AG09309 (cell line): ENCODE measurements at regions not wholly inside any gene's neighbourhood (a gene's known extent, or its start where the extent isn't known, plus 50 kb on each side); places are given as distances from the start of the nearest gene placed in this dataset.
"Not testable (repeated sequence)": the region's sequence is repeated elsewhere in the genome, so short reads cannot be mapped to it uniquely, and the experiment has no call there.

Experiments used
- DNase-seq: peaks from one replicate; pipeline ENCODE4 v3.0.0-alpha.2; 2010; ENCODE audit warnings: low read depth
- H3K4me3 ChIP-seq: 2 replicates; pipeline ENCODE4 v1.5.1; 2011; ENCODE audit warnings: mild to moderate bottlenecking, low read depth, low read length, moderate library complexity; ENCODE audit not compliant: control insufficient read depth
- TF ChIP-seq, protein P1 (sequence below): IDR thresholded peaks from 2 replicates; pipeline ENCODE4 v1.5.1; 2011; ENCODE audit warnings: mild to moderate bottlenecking, low read depth, low read length, inconsistent platforms; ENCODE audit not compliant: insufficient read depth, control insufficient read depth; ENCODE audit errors: missing control alignments

DNA sequence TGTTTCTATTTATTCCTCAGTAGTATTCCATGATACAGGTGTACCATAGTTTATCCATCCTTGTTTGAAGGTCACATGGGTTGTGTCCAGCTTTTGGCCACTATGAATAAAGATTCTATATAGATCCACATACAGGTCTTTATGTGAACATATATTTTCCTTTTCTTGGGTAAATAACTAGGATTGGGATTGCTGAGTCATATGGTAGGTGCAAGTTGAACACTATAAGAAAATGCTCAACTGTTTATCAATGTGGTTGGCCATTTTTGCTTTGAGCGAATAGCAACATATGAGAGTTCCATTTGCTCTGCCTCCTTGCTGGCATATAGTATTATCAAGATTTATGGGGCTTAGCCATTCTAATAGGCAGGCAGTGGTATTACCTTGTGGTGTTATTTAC is 170.2 kb upstream of the KCNJ15 start:
- no peak overlapping the region for H3K4me3 ChIP-seq
- TF ChIP-seq, protein P1, sequence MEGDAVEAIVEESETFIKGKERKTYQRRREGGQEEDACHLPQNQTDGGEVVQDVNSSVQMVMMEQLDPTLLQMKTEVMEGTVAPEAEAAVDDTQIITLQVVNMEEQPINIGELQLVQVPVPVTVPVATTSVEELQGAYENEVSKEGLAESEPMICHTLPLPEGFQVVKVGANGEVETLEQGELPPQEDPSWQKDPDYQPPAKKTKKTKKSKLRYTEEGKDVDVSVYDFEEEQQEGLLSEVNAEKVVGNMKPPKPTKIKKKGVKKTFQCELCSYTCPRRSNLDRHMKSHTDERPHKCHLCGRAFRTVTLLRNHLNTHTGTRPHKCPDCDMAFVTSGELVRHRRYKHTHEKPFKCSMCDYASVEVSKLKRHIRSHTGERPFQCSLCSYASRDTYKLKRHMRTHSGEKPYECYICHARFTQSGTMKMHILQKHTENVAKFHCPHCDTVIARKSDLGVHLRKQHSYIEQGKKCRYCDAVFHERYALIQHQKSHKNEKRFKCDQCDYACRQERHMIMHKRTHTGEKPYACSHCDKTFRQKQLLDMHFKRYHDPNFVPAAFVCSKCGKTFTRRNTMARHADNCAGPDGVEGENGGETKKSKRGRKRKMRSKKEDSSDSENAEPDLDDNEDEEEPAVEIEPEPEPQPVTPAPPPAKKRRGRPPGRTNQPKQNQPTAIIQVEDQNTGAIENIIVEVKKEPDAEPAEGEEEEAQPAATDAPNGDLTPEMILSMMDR: no peak

DNA sequence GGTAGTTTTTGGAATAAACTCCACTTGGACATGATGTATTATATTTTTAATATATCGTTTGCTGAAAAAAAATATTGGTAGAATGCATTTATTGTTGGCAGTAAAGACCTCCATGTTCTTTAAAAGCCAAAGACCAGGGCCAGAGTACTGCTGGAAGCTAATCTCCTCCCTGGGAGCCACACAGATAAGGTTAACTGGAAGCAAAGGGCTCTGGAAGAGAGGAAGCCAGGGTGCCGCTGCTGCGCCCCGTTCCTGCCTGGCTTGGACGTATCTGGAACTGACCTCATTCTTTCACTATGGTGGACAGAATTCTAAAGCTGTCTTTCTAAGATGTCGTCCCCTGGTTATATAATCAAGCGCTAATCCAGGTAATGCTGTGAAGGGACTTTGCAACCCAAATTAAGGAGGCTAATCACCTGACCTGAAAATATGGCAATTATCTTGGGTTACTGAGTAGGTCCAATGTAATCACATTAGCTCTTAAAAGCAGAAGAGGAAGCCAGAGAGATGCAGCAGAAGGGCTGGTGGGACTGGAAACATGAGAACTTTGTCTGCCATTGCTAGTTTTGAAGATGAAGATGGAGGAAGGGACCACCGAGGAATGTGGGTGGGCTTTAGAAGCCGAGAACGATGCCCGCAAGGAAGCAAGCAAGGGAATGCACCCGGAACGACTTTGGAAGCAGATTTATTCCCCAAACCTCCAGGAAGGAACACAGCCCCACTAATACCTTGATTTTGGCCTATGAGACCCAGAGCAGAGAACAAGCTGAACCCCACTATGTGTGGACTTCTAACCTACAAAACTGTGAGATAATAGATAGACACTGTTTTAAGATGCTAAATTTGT is 167.7 kb upstream of the KCNJ15 start:
- no peak for DNase-seq
- TF ChIP-seq, protein P1: no peak
- no peak overlapping the region for H3K4me3 ChIP-seq

More for the DNA sequence above, 170.2 kb upstream of the KCNJ15 start:
- DNase-seq: no peak

- H3K4me3 ChIP-seq: no peak overlapping the region
- TF ChIP-seq, protein P1: no peak
- DNase-seq: no peak
Observed at GRCh38 chr21:38089763-38090046, 167.1 kb upstream of the KCNJ15 start.

GRCh38 chr21:38091061-38091460 is 165.7 kb upstream of the KCNJ15 start:
- DNase-seq, H3K4me3 ChIP-seq: not testable (repeated sequence)

DNA sequence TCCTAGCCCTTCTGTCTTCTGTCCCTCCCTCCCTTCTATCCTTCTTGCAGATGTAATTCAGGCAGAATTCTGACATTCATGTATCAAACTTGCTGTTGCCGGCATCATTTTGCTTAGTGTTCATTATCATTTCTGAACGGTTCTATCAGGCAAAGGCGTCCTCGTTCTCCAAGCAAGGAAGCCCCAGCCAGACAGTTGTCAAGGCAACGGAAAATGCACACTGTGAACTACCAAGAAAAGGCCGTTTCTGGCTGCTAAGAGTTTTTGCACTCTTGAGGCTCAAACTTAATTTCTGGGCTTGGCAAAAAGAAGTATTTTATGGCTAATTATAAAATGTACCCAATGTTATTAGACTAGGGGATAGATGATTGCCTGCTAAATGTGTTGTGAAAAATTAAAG is 164.7 kb upstream of the KCNJ15 start:
- TF ChIP-seq, protein P1: no peak
- no peak overlapping the region for H3K4me3 ChIP-seq
- DNase-seq: no peak

DNA sequence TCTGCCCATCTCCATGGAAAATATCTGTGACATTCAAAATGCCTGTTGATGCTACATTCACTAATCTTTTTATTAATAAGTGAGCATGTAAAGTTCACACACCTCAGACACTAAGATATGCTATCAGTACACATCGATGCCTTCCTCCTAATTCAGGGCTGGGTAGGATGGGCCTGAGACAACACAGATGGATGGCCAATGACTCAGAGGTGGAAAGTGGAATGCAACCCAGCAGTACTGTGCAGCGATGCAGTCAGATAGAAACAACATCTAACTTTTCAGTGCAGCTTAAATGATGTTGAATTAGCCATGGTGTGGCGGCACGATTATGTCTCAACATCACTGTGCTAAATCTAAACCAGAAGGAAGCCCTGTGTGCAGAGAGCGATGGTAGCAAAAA is 161.6 kb upstream of the KCNJ15 start:
- DNase-seq: no peak
- no peak overlapping the region for H3K4me3 ChIP-seq
- TF ChIP-seq, protein P1: no peak

DNA sequence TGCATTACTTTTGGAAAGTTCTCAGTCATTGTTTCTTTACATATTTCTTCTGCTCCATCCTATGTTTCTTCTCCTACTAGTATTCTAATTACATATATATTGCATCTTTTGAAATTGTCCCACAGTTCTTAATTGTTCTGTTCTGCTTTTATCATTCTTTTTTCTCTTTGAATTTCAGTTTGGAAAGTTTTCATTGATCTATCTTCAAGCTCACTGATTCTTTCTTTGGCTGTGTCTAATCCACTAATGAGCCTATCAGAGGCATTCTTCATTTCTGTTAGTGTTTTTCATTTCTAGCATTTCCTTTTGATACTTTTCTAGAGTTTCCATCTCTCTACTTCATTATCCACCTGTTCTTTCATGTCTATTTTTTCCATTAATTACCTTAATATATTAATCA is 159.0 kb upstream of the KCNJ15 start:
- no peak overlapping the region for H3K4me3 ChIP-seq
- TF ChIP-seq, protein P1: no peak
- no peak for DNase-seq
